HG03342 (cell line): ENCODE measurements at regions not wholly inside any gene's neighbourhood (a gene's known extent, or its start where the extent isn't known, plus 50 kb on each side); places are given as distances from the start of the nearest gene placed in this dataset.

Experiments used
- ATAC-seq: cut with Tn5 transposase; IDR thresholded peaks from one replicate; pipeline ENCODE4 v1.9.1; 2021; ENCODE audit warnings: mild to moderate bottlenecking, moderate library complexity; ENCODE audit not compliant: unreplicated experiment

DNA sequence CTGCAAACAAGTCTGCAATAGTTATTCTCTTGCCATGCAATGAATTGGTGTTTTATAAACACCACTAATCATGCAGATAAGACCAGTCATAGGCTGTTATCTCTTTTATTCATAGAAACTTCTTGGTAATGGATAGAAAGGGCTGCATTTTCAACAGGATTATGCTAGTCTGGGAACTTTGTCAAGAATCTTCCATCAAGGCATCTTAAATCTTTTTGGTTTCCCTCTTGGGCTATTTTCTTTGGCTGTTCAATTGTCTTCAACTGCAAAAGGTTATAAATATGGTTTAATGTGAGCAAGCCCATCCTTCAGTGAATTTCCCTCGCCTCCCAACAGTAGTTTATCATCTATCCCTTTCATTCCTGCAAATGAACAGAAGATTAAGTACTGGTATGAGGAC, 59.0 kb upstream of the MINAR1 start:
- ATAC-seq: no peak

DNA sequence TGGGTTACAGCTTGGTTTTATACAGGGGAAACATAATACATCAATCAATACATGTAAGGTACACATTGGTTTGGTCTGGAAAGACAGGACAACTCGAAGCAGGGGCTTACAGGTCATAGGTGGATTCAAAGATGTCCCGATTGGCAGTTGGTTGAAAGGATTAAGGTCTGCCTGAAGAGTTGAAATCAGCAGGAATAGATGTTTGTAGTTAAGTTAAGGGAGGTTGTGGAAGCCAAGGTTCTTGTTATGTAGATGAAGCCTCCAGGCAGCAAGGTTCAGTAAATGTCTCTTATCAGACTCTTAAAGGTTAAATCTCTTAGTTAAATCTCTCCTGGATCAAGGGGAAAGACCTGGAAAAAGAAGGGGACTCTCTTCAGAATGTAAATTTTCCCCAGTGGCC, 58.4 kb upstream of the MINAR1 start:
- ATAC-seq: no peak

DNA sequence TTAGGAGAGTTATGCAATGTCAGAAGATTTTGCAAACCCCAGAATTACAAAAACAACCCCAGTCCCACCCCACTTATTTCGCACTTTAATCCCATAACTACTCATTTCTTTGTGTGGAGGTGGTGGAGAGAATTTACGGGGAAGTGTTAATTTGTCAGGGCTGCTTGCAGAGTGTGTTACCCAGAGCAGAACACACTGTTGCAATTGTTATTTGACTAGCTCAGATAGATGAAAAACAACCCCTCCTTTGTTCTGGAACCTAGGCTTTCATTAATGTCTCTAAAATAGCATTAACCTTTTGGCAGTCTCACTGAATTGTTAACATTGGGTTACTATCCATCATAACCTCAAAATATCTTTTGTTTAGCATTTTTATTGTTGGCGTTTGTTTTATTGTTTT, 55.8 kb upstream of the MINAR1 start:
- no peak for ATAC-seq

DNA sequence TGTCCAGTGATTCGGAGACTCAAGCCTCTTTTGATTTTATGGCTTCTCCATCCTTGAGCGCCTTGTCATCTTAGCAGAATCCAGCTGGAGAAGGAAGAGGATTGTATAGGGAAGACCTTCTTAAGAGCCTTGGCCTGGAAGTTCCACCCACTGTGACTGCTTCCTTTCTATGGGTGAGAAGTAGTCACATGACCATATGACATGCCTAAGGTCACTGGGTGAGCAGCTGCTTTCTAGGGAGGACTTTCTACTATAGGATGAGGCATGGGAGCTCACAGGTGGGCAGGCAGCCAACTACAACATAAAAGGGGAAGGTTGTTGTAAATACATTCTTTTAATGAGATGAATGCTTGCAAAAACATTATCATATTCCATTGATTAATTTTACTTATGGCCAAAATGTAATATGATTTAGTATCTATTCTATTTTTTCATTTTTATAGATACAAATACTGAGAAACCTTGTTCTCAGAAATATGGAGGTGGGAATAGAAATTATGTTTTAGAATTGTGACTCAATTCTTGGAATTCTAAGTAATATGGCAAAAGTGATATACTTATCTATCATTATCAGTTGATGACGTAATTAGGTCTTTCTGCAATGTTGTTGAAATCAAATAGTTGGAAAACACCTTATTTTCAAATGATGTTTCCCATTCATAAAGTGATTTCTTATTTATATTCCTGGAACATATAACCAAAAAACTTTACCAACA, 53.6 kb upstream of the MINAR1 start:
- no peak for ATAC-seq

DNA sequence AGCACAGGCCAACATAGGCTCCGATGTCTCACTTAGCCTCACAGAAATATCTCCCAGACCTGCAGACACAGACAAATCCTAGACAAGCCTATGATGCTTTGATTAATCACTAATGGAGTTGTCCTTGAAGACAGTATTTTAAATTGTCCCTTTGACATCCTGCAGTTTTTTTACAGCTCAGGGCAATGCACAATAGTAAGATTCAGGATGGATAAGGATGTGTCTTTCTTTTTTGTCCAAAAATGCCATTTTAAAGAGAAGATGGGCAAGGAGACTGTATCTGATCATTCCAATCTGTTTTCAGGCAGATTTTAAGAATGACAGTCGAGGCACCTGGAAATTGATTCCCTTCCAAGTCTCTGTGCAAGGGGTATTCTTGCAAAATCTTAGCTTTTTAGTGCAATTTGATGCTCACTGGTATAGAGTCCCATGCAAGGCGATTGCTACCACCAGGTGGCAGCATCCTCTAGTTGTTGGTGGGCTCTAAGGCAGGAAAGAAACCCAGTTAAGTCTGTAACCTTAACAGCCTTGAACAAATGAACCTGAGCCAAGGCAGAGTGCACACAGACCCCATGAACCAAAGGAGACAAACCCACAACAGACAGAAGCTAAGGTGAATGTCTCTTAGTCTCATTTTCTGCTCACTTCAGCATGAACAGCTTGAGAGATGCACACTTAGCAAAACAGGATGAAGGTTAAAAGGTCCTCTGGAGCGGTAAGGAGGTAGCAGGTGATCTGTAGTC, 51.2 kb upstream of the MINAR1 start:
- ATAC-seq: peak; percentile 81

DNA sequence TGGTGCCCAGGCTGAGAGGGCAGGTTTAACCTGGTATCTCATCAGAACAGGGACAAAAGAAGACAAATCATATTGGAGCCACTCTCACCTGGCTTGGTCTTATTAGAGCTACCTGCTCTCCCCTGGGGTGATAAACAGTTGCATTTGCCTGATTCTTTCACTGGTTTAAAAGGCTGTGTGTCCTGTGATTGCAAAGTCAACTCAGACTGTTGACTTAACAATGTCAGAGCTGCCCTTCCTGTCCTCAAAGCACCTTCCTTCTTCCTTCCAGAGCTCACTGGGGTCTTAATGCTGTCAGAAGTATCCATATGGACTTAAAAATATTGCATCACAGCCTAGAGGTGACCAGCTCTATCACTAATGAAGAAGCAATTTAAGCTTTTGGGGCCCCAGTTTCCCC, 50.5 kb upstream of the MINAR1 start:
- no peak for ATAC-seq
